ENCODE measurements at regions not wholly inside any gene's neighbourhood (a gene's known extent, or its start where the extent isn't known, plus 50 kb on each side); places are given as distances from the start of the nearest gene placed in this dataset.

GRCh38 chr1:93765099-93765498, 83.5 kb upstream of the BCAR3 start:
- TF ChIP-seq POLR2A (IDR thresholded peaks at IDR 0.05): no peak
- TF ChIP-seq CTCF (IDR thresholded peaks at IDR 0.05): no peak

Measured in sigmoid colon (tissue), 3 donors.